GM19025 (cell line): ENCODE measurements at regions not wholly inside any gene's neighbourhood (a gene's known extent, or its start where the extent isn't known, plus 50 kb on each side); places are given as distances from the start of the nearest gene placed in this dataset.

Experiments
- ATAC-seq: cut with Tn5 transposase; IDR thresholded peaks from one replicate; pipeline ENCODE4 v1.9.1; 2021; ENCODE audit warnings: mild to moderate bottlenecking, low read depth, moderate library complexity; ENCODE audit not compliant: unreplicated experiment

DNA sequence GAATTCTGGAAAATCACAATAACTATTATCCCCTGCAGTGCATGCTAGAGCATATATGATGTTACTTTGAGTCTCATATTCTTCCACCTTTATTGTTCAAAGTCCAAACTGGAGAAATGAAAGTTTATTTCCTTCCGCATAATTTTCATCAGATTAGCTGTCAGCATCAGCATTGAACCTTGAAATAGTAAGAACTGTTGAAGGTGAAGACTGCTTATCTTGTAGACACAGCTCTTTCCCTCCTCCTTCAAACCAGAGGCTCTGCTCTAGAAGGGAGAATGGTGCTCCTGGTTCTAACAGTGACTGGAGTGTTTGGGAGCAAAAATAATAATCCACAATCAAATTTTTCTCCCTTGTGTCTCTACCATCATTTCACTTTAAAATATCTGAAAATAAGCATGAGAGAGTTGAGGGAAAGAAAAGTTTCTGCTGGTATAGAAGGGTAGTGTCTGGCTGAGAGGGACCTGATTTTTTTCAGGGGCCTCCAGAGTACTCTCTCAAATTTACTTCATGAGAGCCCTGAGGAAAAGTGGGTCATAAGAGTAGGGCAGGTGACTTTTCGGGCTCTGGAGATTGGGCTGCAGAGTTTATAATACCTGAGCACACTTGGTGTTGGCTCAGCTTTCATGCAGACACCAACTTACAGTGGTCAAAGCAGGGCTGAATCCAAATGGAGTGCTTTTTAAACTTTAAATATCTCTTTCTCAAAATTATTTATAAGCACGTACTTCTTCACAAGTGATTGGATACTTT, 170.4 kb downstream of the ZDHHC21 start:
- no peak for ATAC-seq

DNA sequence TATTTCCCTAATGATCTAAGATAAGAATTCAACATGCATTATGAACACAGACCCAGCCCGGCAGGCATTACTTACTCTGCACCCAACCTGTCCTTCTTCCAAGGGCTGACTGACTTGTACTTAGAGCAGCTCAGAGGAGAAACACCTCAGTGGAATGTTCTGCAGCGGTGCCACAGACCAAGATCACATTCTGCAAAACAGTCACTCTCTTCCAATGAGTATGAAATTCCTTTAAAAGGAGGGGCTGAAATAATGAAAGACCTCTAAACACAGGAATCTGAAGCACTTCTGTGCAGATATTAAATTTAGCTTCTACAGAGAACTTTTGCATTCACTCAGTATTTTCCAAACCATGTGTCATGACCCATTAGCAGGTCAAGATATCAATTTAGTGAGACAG, 172.9 kb downstream of the ZDHHC21 start:
- ATAC-seq: no peak

GRCh38 chr9:14517154-14517906, 175.9 kb downstream of the ZDHHC21 start:
- no peak for ATAC-seq

DNA sequence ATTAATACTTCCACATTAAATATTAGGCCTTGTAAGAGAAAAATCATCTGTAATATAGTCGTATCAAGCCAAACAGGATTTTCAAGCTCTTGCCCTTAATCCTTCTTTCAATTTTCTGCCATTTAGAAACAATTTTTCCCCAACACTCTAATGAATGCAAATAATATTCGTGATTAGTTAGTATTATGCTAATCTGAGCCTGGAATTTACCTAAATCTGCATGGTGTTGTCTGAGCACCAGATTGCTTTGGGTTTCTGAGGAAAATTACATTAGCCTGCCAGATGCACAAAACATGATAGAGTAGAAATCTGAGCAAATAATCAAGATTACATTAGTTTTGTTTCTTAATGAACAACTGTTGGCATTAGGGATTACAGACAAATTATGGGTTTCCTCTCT, 176.6 kb downstream of the ZDHHC21 start:
- ATAC-seq: no peak

- ATAC-seq: no peak
Observed at GRCh38 chr9:14515571-14516198, 177.5 kb downstream of the ZDHHC21 start.

DNA sequence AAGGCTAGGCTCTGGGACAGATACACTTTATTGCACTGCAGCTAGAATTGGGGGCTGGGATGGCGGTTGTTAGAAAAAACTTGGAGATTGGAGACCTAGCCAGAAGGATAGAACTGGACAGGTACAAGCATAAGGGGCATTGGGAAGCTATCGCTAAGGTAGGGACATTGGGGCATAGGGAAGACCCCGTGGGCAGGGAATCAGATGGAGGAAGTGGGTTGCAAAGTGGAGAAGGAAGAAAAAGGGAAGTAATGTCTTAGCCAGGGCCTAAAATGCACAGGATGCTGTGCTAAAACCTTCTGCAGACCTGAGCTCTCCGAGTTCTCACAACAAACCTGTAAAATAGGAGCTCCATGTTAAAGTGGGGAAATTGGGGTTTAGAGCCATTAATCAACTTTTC, 178.2 kb downstream of the ZDHHC21 start:
- ATAC-seq: no peak

GRCh38 chr9:14512942-14513341, 180.3 kb downstream of the ZDHHC21 start:
- ATAC-seq: no peak

- ATAC-seq: no peak
Observed at GRCh38 chr9:14511452-14511851, 181.8 kb downstream of the ZDHHC21 start.

DNA sequence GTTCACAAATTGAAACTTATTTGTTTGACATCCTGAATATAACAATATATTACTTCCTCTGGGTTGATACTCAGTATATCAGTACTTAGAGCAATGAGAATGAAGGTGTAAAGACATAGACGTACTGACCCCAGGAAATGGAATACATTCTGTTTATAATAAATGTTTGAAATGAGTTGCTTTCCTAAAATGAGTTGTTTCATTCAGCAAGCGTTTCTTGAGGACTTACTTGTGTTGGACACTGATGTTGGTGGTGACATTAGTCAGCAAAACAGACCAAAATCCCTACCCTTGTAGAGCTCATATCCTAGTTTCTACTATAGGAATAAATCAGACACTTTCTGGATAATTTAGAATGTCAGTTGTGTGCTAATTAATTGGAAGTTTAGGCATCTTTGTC, 184.3 kb downstream of the ZDHHC21 start:
- no peak for ATAC-seq

DNA sequence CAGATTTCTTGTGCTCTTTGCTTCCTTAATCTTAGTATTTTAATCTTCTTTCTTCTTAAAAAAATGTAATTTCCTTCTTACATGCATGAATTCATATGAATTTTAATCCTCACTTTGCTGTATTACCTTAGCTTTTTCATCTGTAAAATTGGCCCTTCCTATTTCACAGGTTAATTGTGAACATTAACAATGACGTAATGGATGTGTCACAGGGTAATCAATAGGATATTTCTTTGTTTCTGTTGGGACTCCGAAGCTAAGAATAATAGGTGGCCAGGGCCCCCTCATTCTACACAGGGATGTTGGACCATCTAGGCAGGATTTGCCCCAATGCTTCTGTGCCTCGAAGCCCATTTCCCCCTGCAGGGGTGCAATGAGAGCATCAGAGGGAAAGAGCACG, 187.4 kb upstream of the NFIB start:
- no peak for ATAC-seq

GRCh38 chr9:14500705-14501104, 186.8 kb upstream of the NFIB start:
- ATAC-seq: no peak

DNA sequence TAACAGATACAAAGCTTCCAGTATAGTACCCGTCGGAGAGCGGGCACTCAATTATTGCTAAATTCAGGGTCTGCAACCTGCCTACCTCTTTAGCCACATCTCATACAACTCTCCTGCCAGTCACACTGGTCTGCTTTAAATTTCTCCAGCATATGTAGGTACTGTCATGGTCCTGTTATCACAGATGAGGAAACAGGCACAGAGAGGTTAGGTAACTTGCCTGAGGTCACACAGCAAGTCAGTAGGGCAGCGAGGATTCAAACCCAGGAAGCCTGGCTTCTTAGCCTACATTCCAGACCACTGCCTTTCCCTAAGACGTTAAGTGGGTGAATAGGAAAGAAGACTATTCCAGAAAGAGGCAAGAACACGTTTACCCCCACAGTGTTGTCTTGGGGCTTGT, 186.0 kb upstream of the NFIB start:
- ATAC-seq: no peak

GRCh38 chr9:14498824-14499223, 184.9 kb upstream of the NFIB start:
- ATAC-seq: no peak

DNA sequence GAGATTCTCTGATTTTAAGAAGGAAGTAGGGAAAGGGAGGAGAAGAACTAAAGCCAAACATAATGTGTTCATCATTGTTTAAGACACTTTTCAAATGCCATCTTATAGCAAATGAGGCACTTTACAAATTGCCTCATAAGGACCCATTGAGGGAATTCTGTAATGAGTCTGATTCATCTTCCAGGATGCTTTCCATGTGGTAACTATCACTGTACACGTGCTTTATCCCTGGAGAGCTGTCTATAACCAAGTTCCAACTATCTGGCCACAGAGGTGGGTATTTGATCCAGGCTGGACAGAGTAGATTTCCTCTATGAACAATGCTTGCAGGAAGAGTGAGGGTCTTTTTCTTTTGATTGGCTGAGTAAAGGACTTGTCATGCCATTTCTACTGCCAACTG, 183.5 kb upstream of the NFIB start:
- no peak for ATAC-seq

DNA sequence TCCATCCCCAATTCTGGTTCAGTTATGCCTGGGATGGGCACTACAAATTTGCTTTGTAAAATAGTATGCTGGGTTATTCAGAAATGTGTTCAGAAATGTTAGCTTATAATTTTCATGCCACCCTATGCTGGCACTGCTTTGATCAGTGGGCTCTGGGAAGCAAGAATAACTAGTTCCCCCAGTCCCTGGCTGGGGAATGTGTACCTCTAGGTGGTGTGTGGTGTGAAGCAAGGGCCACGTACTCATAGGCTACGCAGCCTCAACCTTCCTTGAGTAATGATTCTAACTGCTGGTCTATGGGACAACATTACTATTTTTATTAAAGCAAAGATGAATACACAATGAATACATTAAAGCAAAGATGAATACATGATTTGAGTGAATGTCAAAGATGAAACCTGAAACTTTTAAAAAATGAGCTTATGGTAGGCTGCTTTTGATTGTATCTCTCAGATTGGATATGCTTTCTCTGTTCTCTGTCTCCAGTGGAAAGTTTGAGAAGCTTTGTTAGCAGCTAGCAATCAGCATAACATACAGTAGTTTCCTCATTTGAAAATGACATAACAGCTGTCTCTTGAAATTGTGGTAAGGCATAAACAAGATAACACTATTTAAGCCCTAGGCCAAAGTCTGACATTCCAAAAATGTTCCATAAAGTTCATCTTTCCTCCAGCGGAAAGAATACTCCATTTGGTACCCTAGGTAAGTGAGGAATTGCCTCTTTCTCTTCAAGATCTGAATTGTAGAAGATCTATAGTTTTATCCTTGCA, 174.7 kb upstream of the NFIB start:
- no peak for ATAC-seq

GRCh38 chr9:14487547-14488185, 173.7 kb upstream of the NFIB start:
- no peak for ATAC-seq

DNA sequence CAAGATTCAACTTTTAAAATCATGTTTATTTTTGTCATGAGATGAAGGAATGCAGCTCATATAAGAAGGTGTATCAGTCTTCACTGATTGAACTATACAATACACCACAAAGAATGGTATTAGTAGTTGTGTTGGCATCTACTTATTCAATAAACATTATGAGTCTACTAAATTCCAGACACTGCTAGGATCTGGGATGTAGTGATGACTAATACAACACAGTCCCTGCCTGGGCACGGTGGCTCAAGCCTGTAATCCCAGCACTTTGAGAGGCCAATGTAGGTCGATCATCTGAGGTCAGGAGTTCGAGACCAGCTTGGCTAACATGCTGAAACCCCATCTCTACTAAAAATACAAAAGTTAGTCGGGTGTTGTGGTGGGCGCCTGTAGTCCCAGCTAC, 171.4 kb upstream of the NFIB start:
- no peak for ATAC-seq

- no peak for ATAC-seq
Observed at GRCh38 chr9:14482856-14483255, 168.9 kb upstream of the NFIB start.

DNA sequence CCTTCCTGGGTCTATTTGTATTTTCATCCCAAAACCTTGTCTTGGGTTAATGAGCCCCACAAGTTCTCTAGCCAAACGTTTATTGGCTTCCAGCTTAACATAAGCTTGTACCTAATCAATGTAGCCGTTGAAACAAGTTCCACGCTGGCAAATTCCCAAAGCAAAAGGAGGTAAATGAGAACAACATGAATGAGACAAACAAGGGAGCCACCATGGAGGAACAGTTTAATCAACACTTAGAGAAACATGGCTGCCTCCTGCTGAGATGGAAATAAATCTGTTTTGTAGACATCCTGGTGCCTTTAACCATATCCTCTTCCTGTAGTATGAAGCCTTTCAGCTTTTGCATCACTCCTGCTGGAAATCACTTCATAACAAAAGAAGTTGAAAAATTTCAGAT, 166.6 kb upstream of the NFIB start:
- no peak for ATAC-seq

DNA sequence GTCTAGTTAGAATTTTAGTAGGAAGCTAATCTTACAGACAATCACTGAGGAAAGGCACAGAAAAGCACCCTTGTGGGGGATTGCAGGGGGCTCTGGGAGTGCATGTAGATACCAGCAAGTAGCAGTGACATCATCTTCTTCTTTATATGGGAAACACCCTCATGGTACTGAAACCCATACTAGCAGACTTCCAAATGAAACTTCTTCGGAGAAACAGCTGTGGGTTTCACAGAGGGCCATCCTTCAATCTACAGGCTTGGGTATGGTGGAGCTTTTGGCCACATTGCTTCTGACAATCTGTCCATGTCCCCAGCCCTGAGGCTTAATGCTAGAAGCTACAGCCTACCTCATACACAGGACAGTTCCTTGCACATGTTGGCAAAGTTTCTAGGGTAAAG, 165.2 kb upstream of the NFIB start:
- no peak for ATAC-seq
